NOMO-1 treated with dmso at 0.1 percent for 144 hours (cell line): ENCODE measurements at regions not wholly inside any gene's neighbourhood (a gene's known extent, or its start where the extent isn't known, plus 50 kb on each side); places are given as distances from the start of the nearest gene placed in this dataset.
A peak's percentile ranks its signal among the peaks of the same experiment; 100 is the strongest.

ENCODE experiments used
- DNase-seq: peaks from one replicate; lab custom pipeline; 2025; ENCODE audit not compliant: unreplicated experiment; lab: John Stamatoyannopoulos, UW

GRCh38 chr5:27316271-27316650 is 277.9 kb upstream of the CDH9 start:
- no peak for DNase-seq

GRCh38 chr5:27315363-27316270 is 277.2 kb upstream of the CDH9 start:
- DNase-seq: no peak

- DNase-seq: no peak
These were observed 275.2 kb upstream of the CDH9 start for GRCh38 chr5:27313549-27313948.

GRCh38 chr5:27312291-27312893 is 274.0 kb upstream of the CDH9 start:
- DNase-seq: no peak

- no peak for DNase-seq
These were observed 273.2 kb upstream of the CDH9 start for GRCh38 chr5:27311544-27311943.

GRCh38 chr5:27308153-27308552 is 269.8 kb upstream of the CDH9 start:
- DNase-seq: no peak

- DNase-seq: no peak
These were observed 251.8 kb upstream of the CDH9 start for GRCh38 chr5:27290172-27290571.

GRCh38 chr5:27276119-27276518 is 237.7 kb upstream of the CDH9 start:
- no peak for DNase-seq

GRCh38 chr5:27275345-27275744 is 237.0 kb upstream of the CDH9 start:
- DNase-seq: no peak

GRCh38 chr5:27269766-27270165 is 231.4 kb upstream of the CDH9 start:
- DNase-seq: no peak

- no peak for DNase-seq
These were observed 228.9 kb upstream of the CDH9 start for GRCh38 chr5:27267209-27267824.

- peak; percentile 89 for DNase-seq
These were observed 227.8 kb upstream of the CDH9 start for GRCh38 chr5:27266184-27266583.

GRCh38 chr5:27257696-27258095 is 219.3 kb upstream of the CDH9 start:
- DNase-seq: no peak

GRCh38 chr5:27252911-27253310 is 214.5 kb upstream of the CDH9 start:
- no peak for DNase-seq

- peak; percentile 72 for DNase-seq
These were observed 203.9 kb upstream of the CDH9 start for GRCh38 chr5:27242258-27242626.

- peak; percentile 94 for DNase-seq
These were observed 203.3 kb upstream of the CDH9 start for GRCh38 chr5:27241564-27242257.

GRCh38 chr5:27240791-27241190 is 202.4 kb upstream of the CDH9 start:
- DNase-seq: no peak

- no peak for DNase-seq
These were observed 196.5 kb upstream of the CDH9 start for GRCh38 chr5:27234916-27235315.

GRCh38 chr5:27221410-27221809 is 183.0 kb upstream of the CDH9 start:
- no peak for DNase-seq

- DNase-seq: no peak
These were observed 182.4 kb upstream of the CDH9 start for GRCh38 chr5:27220752-27221151.

- no peak for DNase-seq
These were observed 179.6 kb upstream of the CDH9 start for GRCh38 chr5:27217977-27218376.
